Stimulated activated CD4-positive, alpha-beta T cell treated with anti-CD3 and anti-CD28 coated beads, Interleukin-1b, Interleukin-23, amount 100 ng/mL, for 4 hours (primary cell): ENCODE measurements at regions not wholly inside any gene's neighbourhood (a gene's known extent, or its start where the extent isn't known, plus 50 kb on each side); places are given as distances from the start of the nearest gene placed in this dataset.
"Not testable (repeated sequence)": the region's sequence is repeated elsewhere in the genome, so short reads cannot be mapped to it uniquely, and the experiment has no call there.

Experiments used
- DNase-seq, 2 donors: peaks; one replicate each; pipeline ENCODE4 v3.0.0-alpha.2; 2020; ENCODE audit warnings: low read depth in 2 of 2

DNA sequence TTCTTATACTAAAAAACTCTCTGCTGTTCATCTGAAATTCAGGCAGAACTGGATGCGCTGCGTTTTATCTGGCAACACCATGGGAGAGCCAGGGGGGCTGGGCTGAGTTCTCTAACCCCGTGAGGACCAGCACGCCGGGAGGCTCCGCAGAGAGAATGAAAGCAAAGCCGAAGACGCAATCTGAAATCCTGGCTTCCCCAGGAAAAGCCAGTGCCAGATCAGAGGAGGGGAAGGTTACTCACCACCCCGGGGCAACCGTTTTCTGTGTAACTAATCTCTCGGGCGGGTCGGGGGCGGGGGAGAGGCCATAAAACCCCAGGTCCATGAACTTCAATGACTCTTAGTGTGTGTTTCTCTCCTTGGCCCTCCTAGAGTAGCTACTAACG, 99.4 kb downstream of the SHANK2 start:
- DNase-seq: no peak

DNA sequence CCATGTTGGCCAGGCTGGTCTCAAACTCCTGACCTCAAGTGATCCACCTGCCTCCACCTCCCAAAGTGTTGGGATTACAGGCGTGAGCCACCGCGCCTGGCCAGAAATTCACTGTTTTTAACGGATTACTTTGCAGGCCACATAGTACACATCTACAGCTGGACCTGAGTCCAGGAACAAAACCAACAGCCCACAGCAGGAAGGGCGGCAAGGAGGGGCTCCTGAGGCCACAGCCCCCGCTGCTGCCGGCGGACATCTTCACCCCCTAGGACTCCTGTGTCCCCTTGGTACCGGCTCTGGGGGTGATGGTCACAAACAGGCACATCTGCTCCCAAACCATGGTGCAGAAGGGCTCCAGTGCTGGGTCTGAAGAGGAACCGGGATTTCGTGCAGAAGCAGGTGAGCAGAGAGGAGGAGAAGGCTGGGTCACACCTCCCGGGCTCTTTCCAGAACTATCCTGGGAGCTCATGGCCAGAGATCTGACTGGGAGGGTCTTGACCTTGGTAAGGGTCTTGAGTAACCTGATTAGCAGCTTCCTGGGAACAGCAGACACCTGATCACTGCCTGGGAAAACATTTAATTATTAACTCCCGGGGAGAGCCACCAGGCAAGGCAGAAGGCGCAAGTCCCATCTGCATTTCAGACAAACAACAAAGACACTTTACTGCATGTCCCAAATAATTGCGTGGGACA, 99.9 kb downstream of the SHANK2 start:
- not testable (repeated sequence) for DNase-seq

DNA sequence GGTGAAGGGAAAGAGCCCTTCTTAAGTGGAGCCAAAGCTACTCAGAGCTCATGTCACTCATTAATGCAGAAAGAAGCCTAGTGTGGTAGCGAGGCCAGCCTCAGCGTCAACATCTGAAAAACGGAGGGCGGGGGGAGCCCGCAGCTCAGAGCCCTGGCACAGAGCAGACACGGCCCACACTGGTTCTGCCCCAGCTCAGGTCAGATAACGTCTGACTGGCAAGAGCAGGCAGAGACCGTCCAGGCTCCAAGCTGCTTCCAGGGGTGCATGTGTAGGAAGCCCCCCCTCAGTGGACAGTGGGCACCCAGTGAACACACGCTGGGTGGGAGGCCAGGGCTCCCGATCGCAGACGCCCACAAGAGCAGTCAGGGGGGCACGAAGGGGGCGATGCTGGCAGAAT, 100.8 kb downstream of the SHANK2 start:
- DNase-seq: no peak

DNA sequence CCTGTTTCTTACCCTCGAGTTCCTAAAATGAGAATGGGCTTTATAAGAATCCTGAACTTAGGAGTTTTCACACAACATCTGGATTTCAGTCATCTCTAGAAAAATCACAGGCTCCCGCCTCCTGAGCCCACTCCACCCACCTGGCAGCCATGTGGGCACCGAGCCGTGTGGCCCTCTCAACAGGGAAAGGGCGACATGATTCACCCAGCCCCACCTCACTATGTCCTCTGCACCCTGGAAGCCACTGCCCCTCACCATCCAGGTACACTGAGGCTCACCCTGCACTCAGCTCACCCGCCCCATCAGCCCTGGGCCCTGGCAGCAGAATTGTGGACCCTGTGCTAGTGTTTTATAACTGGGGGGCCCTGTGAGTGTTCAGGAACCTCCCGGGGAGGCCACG, 101.5 kb downstream of the SHANK2 start:
- no peak for DNase-seq

DNA sequence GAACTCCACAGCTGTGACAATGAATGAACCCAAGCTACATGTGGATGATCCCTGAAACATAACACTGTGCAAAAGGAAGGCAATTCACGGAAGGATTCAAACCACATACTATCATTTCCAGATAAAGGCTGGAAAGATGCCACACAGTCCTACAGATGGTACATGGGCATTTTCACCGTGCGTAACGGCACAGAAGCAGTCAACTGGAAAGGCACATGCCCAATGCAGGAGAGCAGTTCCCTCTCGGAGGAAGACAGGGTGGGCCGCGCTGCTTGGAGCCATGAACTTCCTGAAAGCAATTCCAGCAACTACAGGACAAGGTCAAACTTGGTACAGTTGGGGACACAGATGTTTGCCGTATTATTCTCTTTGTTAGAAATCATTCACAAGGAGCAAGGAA, 103.7 kb downstream of the SHANK2 start:
- DNase-seq: no peak

DNA sequence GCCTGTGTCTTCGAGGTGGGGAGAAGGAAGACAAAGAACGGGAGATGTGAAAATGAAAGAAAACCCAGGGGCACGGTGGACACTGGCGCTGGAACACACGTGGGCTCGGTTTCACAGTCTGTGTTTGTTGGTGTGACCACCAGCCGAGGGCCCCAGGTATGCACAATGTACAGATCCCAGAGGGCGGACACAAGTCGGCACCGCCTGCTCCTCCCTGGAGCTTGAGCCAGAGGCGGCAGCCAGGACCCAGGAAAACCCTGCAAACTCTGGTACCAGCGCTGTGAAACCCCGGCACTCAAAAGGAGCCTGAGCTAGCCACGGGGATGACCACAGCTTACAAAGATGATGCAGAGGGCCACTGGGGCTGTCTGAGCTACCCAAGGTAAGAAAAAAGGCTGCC, 105.0 kb downstream of the SHANK2 start:
- DNase-seq: no peak

DNA sequence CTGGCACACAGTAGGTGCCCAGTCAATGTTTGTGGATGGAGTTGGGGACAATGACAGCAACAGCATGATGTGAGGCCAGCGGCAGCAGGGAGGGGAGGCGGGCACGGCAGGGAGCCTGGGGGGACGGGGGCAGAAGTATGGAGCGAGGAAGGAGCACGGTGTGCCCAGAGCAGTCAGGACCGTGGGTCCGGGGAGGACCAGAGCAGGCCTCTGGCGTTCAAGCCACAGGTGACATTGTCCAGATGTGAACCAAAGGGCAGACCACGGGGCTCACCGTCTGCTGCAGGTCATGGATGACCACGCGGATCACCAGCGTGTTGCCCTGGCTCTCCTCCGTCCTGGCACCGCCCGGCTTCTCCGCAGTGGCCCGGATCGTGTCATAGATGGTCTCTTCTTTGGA, 105.5 kb downstream of the SHANK2 start:
- DNase-seq: no peak

DNA sequence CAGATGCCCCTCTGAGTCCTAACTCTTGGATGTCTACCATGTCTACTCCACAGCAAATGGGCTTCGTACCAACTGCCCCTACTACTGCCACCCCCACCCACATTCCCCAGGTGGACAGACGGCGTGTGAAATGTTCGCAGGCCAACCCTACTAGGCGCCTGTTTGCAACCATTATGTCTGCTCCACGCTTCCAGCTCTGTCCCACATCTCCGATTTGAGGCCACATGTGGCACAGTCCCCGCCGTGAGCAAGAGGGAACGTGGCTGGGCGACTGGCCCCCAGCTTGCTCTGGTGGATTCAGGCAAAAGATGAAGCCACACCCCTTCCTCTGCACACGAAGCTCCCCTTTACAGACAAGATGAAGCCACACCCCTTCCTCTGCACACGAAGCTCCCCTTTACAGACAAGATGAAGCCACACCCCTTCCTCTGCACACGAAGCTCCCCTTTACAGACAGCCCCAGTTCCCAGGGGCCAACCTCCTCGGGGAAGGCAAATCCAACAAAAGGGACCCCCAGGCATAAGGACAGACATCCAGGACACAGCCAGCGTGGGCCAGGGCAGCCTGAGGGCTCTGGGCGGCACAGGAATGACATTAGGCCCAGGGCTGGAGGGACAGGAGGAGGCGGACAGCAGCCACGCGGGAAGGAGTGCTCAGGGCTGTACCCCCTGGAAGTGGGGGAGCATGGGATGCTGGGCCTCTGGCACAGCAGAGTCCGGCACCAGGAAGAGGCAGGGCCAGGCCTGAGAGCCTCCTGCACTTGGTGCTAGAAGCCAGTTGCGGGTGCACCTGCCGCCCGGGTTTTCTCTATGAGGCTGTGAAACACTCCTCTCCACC, 106.2 kb downstream of the SHANK2 start:
- DNase-seq: no peak

DNA sequence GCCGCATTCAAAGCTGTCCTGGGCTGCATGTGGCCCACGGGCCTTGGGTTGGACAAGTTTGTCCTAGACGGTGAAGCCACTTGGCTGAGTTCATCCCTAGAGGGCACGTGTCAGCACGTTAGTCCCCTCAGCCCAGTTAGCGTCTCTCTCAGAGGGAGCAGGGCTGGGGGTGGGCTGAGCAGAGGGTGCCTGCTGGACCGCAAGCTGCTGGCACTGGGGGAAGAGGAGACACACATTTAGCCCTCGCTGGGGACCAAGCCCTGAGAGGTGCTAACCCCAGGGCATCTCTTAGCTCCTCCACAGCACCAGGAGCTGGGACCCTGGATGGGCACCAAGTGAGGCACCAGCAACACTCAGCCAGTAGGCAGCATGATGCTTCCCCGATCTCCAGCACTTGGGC, 107.0 kb downstream of the SHANK2 start:
- no peak for DNase-seq

DNA sequence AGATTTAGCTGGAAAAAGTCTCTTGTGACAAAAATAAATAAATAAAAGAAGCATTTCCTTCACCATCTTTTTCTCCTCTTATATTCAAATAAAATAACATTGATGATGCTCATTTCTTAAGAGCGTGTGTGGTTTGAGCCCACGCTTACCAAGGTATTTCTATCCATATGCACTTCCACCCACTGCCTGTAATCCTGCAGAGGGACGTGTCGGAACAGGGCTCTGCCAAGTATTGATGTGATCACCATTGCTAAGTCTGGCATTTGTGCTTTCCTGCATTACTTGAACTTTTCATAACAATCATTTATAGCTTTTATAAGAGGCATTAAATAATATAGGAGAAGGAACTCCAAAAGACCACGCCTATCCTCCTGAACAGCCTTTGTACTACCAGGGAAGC, 107.6 kb downstream of the SHANK2 start:
- DNase-seq: no peak

DNA sequence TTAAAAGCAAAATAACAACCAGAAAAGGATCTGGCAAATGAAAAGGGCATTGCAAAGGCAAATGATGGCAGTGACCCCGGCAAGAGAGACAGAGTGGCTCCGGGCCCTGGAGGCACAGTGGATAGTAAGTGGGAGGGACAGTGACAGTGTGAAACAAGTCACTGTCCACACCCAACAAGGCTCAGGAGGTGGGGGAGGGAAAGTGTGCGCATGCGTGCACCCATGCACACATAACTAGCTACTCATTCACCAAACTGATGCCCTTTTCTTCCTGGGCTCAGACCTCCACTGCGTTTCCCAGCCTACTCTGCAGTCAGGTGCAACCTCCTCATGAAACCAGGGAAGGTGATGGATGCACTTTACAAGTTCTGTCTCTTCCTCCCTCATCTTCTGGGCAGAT, 108.4 kb downstream of the SHANK2 start:
- no peak for DNase-seq

DNA sequence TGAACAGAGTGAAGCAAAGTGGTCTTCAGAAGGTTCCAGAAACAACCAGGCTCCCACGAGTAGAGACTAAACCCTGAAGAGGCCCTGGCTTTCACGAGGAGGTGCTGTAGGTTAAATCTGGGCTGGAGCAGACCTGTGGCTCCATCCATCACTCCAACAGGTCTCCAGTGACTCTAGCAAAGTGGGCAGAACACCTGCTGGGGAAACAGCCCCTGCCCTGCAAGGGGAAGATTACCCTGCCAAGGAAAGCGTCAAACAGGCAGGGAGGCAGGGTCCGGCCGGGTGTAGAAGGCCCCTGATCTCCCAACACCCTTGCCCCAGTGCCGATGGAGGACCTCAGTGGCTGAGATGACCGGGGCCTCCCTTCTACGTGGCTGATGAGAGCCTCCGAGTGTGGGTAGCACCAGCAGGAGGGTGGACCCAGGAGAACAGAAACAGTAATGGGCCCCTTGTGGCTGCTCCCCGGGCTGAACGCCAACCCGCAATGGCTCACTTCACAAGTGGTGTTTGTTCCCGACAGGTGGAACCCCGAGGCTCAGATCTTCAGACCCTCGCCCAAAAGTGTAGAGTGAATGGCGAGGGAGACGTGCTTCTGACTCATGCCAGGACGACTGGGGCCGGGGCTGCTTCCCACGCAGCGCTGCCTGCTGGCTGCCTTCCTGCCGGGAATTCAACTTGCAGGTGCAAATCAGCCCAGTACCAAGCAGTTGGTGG, 112.0 kb downstream of the SHANK2 start:
- DNase-seq: no peak

DNA sequence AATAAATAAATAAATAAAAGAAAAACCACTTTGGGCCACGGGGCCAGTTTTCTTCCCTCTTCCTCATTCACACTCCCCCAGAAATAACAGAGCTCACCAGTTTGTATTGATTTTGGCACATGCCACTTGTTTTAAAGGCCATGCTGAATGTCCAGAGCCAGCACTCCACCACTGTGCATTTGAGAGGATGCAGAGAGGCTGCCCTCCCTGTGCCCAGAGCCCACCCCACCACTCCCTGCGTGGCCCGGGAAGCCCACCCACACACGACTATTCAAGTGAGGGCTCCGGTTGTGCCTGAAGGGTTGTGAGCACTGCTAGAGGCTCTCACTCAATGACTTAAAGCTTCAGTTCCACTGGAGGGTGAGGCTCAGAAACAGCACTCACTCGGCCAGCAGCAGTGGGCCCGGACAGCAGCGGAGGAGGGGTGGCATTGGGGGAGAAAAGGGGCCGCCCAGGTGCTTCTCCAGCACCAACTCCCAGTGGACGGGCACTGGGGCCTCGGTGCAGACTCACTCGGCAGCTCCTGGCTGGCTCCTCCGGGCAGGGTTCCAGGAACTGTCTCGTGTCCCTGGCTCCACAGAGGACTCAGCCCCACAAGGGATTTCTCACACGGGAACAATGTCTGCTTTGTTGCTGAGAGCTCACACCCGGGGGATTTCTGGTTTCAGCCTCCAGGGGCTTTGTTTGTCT, 112.7 kb downstream of the SHANK2 start:
- DNase-seq: no peak

DNA sequence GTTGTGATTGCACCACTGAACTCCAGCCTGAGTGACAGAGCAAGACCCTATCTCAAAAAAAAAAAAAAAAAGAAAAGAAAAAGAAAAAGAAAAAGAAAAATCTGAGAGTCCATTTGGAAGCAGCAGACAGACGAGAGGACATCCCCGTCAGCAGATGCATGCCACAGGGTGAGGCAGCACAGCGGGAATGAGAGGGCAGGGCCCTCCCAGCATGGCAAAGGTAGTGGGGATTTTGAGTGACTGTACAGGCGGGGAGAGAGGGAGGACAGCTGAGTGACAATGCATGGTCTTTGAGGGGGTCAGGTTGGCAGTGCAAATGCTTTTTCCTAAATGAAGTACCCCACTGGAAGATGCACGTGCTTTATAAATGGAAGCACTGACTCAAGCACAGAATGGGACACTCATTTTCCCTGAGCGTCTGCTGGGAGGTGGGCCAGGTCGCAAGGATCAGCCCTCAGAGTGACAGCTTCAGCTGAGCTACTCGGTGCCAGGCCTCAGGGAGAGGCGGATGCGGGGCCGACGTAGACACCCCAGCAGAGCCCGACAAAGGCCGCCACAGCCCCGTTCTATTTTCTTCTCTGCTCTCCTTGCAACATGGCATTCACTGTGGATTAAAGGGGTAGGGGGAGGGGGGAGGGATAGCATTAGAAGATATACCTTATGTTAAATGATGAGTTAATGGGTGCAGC, 113.5 kb downstream of the SHANK2 start:
- no peak for DNase-seq

DNA sequence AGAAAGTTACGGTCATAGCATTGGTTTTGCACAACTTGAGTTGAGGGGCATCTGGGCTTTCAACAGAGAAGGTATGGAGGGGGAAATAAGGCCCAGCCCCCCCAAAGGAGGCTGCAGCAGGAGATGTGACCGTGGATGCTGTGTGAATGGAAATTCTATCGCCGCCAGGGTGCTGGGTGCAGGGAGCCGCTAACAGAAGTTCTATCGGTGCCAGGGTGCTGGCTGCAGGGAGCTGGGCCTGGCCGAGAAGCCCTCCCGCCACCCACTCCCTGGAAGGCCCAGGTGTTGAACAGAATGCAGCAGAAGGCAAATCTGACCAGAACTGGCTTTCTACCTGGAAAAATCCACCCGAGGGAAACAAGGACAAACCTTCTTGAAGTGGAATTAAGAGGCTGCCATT, 115.0 kb downstream of the SHANK2 start:
- no peak for DNase-seq

DNA sequence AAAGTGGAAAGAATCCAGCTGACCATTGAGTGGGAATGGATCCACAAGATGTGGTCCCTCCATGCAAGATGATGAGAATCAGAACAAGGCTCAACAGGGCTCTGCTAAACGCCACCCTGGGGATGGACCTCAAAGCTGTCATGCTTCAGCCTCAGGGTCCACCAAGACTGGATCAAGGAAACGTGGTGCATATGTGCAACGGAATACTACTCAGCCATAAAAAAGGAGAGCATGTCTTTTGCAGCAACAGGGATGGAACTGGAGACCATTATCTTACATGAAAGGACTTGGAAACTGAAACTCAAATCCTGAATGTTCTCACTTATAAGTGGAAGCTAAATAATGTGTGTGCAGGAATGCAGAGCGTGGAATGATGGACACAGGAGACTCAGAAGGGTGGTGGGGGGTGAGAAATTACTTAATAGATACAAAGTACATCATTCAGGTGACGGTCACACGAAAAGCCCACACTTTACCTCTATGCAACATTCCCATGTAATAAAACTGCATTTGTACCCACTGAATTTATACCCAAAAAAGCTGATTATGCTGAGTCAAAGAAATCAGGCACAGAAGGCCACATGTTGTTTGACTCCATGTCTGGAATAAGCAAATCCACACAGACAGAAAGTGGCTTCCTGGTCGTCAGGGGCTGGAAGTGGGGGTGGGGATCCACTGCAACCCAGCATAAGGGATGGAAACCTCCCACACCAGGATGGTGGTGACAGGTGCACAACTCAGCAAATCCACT, 116.1 kb downstream of the SHANK2 start:
- no peak for DNase-seq

DNA sequence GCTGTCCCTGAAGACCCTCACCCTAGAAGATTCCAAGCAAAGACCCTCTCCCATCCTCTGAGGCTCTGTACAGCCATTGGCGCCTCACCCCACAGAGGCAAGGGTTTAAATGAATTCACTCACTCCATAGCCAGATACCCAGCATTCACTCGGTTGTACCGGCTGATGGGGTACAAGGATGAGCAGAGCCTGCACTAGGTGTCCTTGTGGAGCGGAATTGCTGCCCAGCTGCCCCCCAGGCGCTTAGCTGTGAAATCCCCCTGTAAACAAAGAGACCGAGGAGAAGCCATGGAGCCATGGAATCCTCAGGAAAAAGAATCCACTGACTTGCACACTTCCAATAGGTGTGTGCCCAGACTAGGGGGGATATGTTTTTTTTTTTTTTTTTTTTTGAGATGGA, 117.3 kb downstream of the SHANK2 start:
- no peak for DNase-seq

DNA sequence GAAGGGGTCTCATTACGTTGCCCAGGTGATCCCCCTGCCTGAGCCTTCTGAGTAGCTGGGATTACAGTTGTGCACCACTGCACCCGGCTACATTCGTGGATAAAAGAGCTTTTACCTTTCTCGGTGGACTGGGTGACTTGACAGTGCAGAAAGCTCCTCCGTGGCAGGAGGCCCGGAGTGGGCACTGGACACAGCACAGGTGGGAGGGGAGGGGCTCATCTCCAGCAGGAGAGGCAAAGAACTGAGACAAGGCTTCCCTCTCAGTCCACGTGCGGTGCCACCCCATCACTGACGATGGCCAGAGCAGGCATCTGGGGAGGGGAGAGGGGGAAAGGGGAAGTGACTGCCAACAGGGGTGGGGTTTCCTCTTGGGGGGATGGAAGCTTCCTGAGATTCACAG, 118.4 kb downstream of the SHANK2 start:
- DNase-seq: no peak

DNA sequence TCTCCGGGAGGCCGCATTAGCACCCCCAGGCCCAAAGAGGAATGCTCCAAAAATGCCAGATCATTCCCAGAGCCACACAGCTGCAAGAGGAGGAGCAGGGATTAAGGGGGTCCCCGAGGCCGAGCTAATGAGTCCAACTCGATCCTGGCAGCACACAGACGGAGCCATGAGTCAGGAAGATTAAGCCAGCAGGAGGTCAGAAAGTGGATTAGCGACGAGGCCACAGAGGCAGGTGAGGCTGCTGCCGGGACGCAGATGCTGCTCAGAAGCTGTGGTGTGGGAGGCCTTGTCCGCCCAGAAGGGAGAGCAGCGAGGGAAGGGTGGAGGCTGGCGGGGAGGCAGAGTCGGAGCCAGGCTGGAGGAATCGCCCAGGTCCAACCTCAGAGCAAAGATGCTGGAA, 120.5 kb downstream of the SHANK2 start:
- no peak for DNase-seq

DNA sequence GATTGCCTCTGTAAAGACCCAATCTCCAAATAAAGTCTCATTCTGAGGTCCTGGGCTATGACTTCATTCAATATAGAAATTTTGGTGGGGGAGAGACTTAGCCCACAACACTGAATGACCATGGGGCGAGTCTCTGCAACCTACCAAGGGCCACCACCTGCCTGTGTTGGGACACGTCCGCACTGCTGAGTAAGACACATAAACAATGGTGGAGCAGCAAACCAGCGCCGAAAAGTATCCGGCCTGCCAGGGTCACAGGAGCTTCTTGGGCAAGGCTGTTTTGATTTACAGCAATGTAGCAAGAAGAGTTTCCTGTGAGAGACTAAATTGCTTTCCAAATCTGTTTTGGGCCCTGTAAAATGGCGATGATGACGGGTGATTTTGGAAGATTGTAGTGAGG, 122.3 kb downstream of the SHANK2 start:
- no peak for DNase-seq

DNA sequence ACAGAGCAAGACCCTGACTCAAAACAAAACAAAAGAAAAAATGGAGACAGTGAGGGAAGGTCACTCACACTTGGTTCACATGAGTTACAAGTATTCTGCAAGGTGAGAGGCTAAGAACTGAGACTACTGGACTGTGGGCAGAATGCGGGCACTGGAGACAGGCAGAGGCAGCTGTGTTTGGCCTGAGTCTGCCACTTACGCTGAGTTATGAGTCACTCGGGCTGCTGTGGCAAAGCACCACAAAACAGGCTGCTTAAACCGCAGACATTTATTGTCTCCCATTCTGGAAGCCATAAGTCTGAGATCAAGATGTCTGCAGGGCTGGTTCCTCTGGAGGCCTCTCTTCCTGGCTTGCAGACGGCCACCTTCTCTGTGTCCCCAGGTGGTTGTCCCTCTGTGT, 122.8 kb downstream of the SHANK2 start:
- no peak for DNase-seq
